ENCODE measurements at regions not wholly inside any gene's neighbourhood (a gene's known extent, or its start where the extent isn't known, plus 50 kb on each side); places are given as distances from the start of the nearest gene placed in this dataset.

DNA sequence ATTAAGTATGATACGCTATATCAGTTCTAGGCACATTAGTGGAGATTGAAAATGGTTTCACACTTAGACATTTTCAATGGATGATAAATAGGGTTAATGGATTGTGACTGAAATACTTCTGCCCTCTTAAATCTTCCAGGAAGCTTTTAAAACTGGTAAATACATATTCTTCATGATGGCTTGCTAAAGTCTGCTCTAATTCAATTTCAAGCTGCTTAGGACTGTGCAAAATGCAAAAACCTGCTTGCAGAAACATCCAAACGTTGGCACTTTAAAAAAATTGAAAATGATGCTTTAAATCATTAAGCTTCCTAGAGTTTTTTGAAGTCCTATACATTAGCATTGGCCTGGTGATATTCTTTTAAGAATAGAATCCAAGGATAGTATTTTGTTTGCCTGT, 214.8 kb upstream of the FSHR start:
- TF ChIP-seq CBX3 (IDR thresholded peaks at IDR 0.05; ENCODE audit: low read depth) (no peak), CEBPB (IDR thresholded peaks at IDR 0.05; ENCODE audit: low read depth) (no peak), RAD21 (IDR thresholded peaks at IDR 0.05; ENCODE audit: low read depth) (no peak), ZNF274 (IDR thresholded peaks at IDR 0.05; ENCODE audit: low read depth, low read length) (no peak), TCF7L2 (IDR thresholded peaks at IDR 0.05; ENCODE audit: borderline replicate concordance, extremely low read depth, insufficient read depth, insufficient read length) (no peak), EZH2 (IDR thresholded peaks at IDR 0.05) (no peak), SIN3A (IDR thresholded peaks at IDR 0.05; ENCODE audit: low read depth) (no peak), YY1 (IDR thresholded peaks at IDR 0.05; ENCODE audit: extremely low read depth, insufficient replicate concordance, low read depth, low read length) (no peak), EZH2phosphoT487 (IDR thresholded peaks at IDR 0.05; ENCODE audit: borderline replicate concordance) (no peak), JUND (IDR thresholded peaks at IDR 0.05) (no peak), POLR2A (IDR thresholded peaks at IDR 0.05; ENCODE audit: borderline replicate concordance, extremely low read depth, insufficient read depth, insufficient read length) (no peak)
- TF ChIP-seq, protein P1, sequence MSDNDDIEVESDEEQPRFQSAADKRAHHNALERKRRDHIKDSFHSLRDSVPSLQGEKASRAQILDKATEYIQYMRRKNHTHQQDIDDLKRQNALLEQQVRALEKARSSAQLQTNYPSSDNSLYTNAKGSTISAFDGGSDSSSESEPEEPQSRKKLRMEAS (IDR thresholded peaks at IDR 0.05): no peak
- TF ChIP-seq, protein P2, sequence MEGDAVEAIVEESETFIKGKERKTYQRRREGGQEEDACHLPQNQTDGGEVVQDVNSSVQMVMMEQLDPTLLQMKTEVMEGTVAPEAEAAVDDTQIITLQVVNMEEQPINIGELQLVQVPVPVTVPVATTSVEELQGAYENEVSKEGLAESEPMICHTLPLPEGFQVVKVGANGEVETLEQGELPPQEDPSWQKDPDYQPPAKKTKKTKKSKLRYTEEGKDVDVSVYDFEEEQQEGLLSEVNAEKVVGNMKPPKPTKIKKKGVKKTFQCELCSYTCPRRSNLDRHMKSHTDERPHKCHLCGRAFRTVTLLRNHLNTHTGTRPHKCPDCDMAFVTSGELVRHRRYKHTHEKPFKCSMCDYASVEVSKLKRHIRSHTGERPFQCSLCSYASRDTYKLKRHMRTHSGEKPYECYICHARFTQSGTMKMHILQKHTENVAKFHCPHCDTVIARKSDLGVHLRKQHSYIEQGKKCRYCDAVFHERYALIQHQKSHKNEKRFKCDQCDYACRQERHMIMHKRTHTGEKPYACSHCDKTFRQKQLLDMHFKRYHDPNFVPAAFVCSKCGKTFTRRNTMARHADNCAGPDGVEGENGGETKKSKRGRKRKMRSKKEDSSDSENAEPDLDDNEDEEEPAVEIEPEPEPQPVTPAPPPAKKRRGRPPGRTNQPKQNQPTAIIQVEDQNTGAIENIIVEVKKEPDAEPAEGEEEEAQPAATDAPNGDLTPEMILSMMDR (IDR thresholded peaks at IDR 0.05 in 2 of 3, conservative IDR thresholded peaks at IDR 0.05 in 1 of 3; ENCODE audit: borderline replicate concordance in 1 of 3, insufficient read depth in 1 of 3, low read depth in 2 of 3, low read length in 2 of 3): no peak
- TF ChIP-seq, protein P3, sequence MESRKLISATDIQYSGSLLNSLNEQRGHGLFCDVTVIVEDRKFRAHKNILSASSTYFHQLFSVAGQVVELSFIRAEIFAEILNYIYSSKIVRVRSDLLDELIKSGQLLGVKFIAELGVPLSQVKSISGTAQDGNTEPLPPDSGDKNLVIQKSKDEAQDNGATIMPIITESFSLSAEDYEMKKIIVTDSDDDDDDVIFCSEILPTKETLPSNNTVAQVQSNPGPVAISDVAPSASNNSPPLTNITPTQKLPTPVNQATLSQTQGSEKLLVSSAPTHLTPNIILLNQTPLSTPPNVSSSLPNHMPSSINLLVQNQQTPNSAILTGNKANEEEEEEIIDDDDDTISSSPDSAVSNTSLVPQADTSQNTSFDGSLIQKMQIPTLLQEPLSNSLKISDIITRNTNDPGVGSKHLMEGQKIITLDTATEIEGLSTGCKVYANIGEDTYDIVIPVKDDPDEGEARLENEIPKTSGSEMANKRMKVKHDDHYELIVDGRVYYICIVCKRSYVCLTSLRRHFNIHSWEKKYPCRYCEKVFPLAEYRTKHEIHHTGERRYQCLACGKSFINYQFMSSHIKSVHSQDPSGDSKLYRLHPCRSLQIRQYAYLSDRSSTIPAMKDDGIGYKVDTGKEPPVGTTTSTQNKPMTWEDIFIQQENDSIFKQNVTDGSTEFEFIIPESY (IDR thresholded peaks at IDR 0.05; ENCODE audit: extremely low read depth, insufficient replicate concordance, low read length): no peak
